ENCODE measurements at regions not wholly inside any gene's neighbourhood (a gene's known extent, or its start where the extent isn't known, plus 50 kb on each side); places are given as distances from the start of the nearest gene placed in this dataset.

- Histone ChIP-seq H3K56ac (ENCODE audit: insufficient read length, low read depth, low read length) (no peak overlapping the region), H4K91ac (ENCODE audit: insufficient read length, low read depth, low read length) (no peak overlapping the region), H2BK12ac (ENCODE audit: insufficient read length, low read depth, low read length) (no peak overlapping the region), H2AFZ (ENCODE audit: low read length) (no peak overlapping the region), H3K27ac (ENCODE audit: insufficient read length, low read depth, low read length) (no peak overlapping the region), H3K23me2 (ENCODE audit: insufficient read length, low read depth, low read length, poor library complexity, severe bottlenecking) (no peaks in the 10 kb centered on the region), H4K5ac (ENCODE audit: insufficient read length, low read depth, low read length) (no peak overlapping the region), H2BK20ac (ENCODE audit: low read depth, low read length, poor library complexity, severe bottlenecking) (no peak overlapping the region), H3K9me3 (ENCODE audit: control insufficient read depth, low read depth, low read length) (peaks cover 61% of the 10 kb centered on the region), H2AK5ac (ENCODE audit: insufficient read length, low read length) (no peak overlapping the region), H3K9ac (ENCODE audit: extremely low read depth, insufficient read length, low read length) (no peak overlapping the region), H3K27me3 (ENCODE audit: insufficient read depth, low read length) (no peaks in the 10 kb centered on the region), H3K4ac (ENCODE audit: low read depth, low read length) (no peak overlapping the region), H3K4me1 (ENCODE audit: insufficient read depth, low read length) (no peaks in the 10 kb centered on the region), H3K18ac (ENCODE audit: insufficient read length, low read depth, low read length) (no peak overlapping the region), H4K20me1 (ENCODE audit: control insufficient read depth, insufficient read depth, insufficient read length) (no peaks in the 10 kb centered on the region), H3K79me2 (ENCODE audit: insufficient read depth, low read length) (no peaks in the 10 kb centered on the region), H3K79me1 (ENCODE audit: insufficient read depth, low read depth, low read length, poor library complexity, severe bottlenecking) (no peaks in the 10 kb centered on the region), H3K4me2 (ENCODE audit: insufficient read depth, insufficient read length, low read length) (no peak overlapping the region), H3T11ph (ENCODE audit: low read length) (no peak overlapping the region), H2BK120ac (ENCODE audit: low read depth, low read length, poor library complexity, severe bottlenecking) (no peak overlapping the region), H2BK5ac (ENCODE audit: insufficient read length, low read length) (no peak overlapping the region), H4K8ac (replicated peaks; ENCODE audit: insufficient read length, low read depth, low read length) (no peak overlapping the region), H3K14ac (ENCODE audit: insufficient read depth, low read length) (no peak overlapping the region; the same call in 1 of the 2 replicates), H3K23ac (ENCODE audit: insufficient read length, low read depth, low read length) (no peak overlapping the region), H2BK15ac (ENCODE audit: low read depth, low read length) (no peak overlapping the region)
- Mint-ChIP-seq H3K27ac (no peak overlapping the region), H3K4me1 (no peaks in the 10 kb centered on the region), H3K36me3 (ENCODE audit: insufficient read depth in 1 of 3, low read depth in 3 of 3) (no peaks in the 10 kb centered on the region; a peak in 1 of 7 replicates), H3K27me3 (ENCODE audit: low read depth) (no peaks in the 10 kb centered on the region; the same call in 1 of the 2 replicates), H3K4me3 (no peak overlapping the region), H3K9me3 (peaks cover 62 to 69% of the 10 kb centered on the region in 2 experiments)
- DNase-seq: no peak
- TF ChIP-seq CTCF (conservative IDR thresholded peaks at IDR 0.05): no peak
- WGBS (ENCODE audit: extremely low coverage, insufficient read length, low lambda C conversion rate): no CpG with 5 or more reads among the region's 2 CpGs
Measured at GRCh38 chr15:23787346-23788105, 100.4 kb upstream of the NDN start.
